Prostate gland (tissue), 2 donors: ENCODE measurements at regions not wholly inside any gene's neighbourhood (a gene's known extent, or its start where the extent isn't known, plus 50 kb on each side); places are given as distances from the start of the nearest gene placed in this dataset.

Source experiments
- POLR2AphosphoS5 ChIP-seq: sonication (generic); formaldehyde crosslinking; IDR thresholded peaks from one replicate; pipeline ENCODE4 v1.6.1; 2017; ENCODE audit warnings: antibody characterized with exemption
- TF ChIP-seq, protein P1 (sequence below), 4 experiments: fragments of 200-600 bp in 2 of 4; fragments of 450-650 bp in 2 of 4; sonication (generic) in 2 of 4; IDR thresholded peaks; 1 replicate in 3 of 4; 2 replicates in 1 of 4; pipeline ENCODE4 v1.5.1; 2016 to 2019; ENCODE audit warnings: antibody characterized with exemption in 4 of 4, mild to moderate bottlenecking in 2 of 4, moderate library complexity in 2 of 4

DNA sequence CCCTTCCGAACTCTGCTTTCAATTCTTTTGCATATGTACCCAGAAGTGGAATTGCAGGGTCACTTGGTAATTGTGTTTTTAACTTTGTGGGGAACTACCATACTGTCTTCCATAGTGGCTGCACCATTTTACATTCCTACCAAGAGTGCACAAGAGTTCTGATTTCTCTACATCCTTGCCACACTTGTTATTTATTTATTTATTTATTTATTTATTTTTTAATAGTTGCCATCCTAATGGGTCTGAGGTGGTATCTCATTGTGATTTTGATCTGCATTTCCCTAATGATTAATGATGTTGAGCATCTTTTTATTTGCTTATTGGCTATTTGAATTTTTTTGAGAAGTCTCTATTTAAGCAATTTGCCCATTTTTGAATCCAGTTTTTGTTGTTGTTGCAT, 422.4 kb downstream of the PTPRU start:
- no peak for TF ChIP-seq POLR2AphosphoS5
- TF ChIP-seq, protein P1, sequence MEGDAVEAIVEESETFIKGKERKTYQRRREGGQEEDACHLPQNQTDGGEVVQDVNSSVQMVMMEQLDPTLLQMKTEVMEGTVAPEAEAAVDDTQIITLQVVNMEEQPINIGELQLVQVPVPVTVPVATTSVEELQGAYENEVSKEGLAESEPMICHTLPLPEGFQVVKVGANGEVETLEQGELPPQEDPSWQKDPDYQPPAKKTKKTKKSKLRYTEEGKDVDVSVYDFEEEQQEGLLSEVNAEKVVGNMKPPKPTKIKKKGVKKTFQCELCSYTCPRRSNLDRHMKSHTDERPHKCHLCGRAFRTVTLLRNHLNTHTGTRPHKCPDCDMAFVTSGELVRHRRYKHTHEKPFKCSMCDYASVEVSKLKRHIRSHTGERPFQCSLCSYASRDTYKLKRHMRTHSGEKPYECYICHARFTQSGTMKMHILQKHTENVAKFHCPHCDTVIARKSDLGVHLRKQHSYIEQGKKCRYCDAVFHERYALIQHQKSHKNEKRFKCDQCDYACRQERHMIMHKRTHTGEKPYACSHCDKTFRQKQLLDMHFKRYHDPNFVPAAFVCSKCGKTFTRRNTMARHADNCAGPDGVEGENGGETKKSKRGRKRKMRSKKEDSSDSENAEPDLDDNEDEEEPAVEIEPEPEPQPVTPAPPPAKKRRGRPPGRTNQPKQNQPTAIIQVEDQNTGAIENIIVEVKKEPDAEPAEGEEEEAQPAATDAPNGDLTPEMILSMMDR (IDR thresholded peaks at IDR 0.05), result no peak
